NT2/D1 (cell line): ENCODE measurements at regions not wholly inside any gene's neighbourhood (a gene's known extent, or its start where the extent isn't known, plus 50 kb on each side); places are given as distances from the start of the nearest gene placed in this dataset.

ENCODE experiments used
- SUZ12 ChIP-seq: IDR thresholded peaks from 2 replicates; pipeline ENCODE4 v1.6.1; 2011; ENCODE audit not compliant: insufficient read length, insufficient read depth; ENCODE audit errors: extremely low read depth
- YY1 ChIP-seq: IDR thresholded peaks from 2 replicates; pipeline ENCODE4 v1.6.1; 2011; ENCODE audit not compliant: insufficient read length, insufficient read depth
- ZNF274 ChIP-seq: IDR thresholded peaks from 2 replicates; pipeline ENCODE4 v1.6.1; 2011; ENCODE audit warnings: mild to moderate bottlenecking, low read depth, low read length

- TF ChIP-seq ZNF274 (no peak), SUZ12 (no peak), YY1 (no peak)
Measured at GRCh38 chr7:46449743-46450142, 528.7 kb upstream of the IGFBP3 start.
